ENCODE measurements at regions not wholly inside any gene's neighbourhood (a gene's known extent, or its start where the extent isn't known, plus 50 kb on each side); places are given as distances from the start of the nearest gene placed in this dataset.
"Not testable (repeated sequence)": the region's sequence is repeated elsewhere in the genome, so short reads cannot be mapped to it uniquely, and the experiment has no call there.

DNA sequence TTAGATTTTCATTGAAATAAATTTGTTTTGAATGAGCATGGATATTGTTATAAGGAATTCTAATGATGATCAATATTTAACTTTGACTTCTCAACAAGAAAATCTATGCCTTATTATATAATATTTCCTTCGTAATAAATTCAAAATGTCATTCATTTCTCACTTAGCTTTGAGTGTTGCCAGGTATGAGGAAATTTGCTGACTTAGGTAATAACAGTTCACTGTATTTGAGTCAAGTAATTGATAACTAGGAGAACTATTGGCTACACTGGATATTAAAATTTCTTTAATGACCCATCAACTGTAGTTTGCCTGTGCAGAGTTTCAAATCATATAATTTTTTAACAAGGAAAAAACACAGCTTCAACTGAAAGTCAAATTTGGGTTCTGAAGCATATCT lies 746.6 kb downstream of the SLITRK5 start:
- no peak for DNase-seq (ENCODE audit: low read depth)

DNA sequence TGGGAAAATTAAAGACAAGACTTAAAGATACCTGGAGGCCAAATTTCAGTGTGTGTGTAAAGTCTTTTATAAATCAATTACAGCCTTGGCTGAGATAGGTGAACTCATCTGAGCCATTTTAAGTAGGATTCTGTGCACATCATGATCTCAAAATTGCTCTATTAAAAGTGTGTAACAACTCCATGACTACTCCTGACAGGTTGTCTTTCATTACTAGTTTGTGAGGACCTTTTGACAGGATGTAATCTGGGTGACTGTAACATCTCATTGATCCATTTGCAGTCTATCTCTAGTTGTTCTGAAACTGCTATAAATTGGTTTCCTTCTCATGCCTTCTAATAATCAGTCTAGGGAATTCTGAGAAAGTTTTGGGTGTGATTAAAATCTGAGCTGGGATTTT lies 753.3 kb downstream of the SLITRK5 start:
- no peak for DNase-seq (ENCODE audit: low read depth)

- DNase-seq (ENCODE audit: low read depth), result no peak
These were observed 755.5 kb downstream of the SLITRK5 start for GRCh38 chr13:88426661-88427060.

DNA sequence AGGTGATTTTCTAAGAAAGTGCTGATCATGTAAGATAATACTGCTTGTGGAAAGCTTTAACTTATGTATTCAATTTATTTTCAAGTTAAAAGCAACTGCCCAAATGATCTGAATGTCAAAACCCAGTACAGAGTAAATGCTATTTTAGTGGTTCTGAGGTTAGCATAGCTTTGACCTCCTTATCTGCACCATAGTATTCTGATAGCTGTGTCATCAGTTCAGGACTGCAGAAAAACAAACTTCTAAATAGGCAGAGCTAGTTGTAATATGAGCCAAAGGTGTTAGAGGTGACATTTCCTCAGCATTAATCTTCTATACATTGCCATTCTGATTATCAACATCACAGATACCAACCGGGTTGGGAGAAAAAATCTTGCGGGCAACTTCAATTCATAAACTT lies 758.7 kb downstream of the SLITRK5 start:
- no peak for DNase-seq (ENCODE audit: low read depth)

DNA sequence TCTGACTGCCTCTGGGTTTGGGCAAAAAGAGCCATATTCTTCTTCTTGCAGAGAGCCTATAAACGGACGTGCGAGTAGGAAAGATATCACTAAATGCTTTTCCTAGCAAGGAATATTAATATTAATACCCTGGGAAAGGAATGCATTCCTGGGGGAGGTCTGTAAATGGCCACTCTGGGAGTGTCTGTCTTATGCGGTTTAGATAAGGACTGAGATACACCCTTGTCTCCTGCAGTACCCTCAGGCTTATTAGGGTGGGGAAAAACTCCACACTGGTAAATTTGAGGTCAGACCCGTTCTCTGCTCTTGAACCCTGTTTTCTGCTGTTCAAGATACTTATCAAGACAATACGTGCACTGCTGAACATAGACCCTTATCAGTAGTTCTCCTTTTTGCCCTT lies 763.8 kb downstream of the SLITRK5 start:
- no peak for DNase-seq (ENCODE audit: low read depth)

DNA sequence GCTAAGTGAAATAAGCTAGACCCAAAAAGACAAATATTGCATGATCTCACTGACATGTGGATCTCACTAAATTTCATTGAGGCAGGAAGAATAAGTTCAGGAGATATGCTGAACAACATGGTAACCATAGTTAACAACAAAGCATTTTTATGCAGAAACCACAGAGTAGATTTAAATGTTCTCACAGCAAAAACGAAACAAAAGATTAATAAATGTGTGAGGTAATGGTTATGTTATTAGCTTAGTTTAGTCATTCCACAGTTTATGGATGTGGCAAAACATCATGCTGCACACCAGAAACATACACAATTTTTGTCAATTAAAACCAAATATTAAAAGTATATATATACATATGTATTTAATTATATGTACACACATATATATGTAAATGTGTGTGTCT lies 765.8 kb downstream of the SLITRK5 start:
- DNase-seq (ENCODE audit: low read depth), result no peak

GRCh38 chr13:88450515-88450914 lies 779.3 kb downstream of the SLITRK5 start:
- DNase-seq (ENCODE audit: low read depth), result no peak

GRCh38 chr13:88456151-88456550 lies 785.0 kb downstream of the SLITRK5 start:
- no peak for DNase-seq (ENCODE audit: low read depth)

DNA sequence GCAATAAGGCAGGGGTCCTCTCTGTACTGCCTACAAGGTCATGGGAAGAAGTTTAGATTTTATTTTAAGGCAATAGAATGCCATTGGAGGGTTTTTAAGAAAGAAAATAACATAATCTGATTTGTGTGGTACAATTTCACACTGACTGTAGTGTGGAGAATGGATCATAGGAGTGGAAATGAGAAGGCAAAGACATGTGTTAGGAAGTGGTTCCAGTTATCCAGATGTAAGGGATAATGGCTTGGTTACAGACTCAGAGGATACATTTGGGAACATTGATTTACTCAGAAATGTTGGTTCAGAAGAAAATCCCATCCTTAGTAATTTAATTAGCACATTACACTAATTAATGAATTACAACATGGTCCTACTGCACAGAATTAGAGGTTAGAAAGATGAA lies 788.2 kb downstream of the SLITRK5 start:
- no peak for DNase-seq (ENCODE audit: low read depth)

DNA sequence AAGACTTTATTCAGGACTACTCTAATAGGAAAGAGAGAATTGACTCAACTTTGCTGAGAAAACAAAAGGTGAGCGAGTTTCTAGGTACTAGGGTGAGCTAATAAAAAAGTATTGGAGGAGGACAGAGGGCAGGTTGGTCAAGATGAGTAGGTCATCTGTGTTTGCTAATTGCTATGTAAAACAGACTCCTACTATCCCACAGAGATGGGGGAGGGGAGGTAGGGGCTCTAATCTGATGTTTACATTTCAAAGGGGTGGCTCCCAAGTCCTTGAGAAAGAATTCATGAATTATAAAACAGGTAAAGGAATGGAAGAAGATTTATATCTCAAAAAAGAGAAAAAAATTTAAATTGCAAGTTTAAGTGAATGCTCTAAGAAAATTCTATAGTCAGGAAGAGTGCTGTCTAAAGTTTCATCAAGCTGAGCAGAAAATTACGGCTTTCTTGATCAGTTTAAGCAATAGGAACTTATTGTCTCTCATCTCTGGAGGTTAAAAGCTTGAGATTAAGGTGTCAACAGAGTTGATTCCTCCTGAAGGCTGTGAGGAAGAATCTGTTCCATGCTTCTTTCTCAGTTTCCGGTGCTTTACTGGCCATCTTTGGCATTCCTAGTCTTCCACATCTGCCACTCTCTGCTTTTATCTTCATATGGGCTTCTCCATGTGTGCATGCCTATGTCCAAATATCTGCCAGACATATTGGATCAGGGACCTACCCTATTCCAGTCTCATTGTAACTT lies 790.3 kb downstream of the SLITRK5 start:
- no peak for DNase-seq (ENCODE audit: low read depth)

GRCh38 chr13:88464851-88465250 lies 793.7 kb downstream of the SLITRK5 start:
- no peak for DNase-seq (ENCODE audit: low read depth)

DNA sequence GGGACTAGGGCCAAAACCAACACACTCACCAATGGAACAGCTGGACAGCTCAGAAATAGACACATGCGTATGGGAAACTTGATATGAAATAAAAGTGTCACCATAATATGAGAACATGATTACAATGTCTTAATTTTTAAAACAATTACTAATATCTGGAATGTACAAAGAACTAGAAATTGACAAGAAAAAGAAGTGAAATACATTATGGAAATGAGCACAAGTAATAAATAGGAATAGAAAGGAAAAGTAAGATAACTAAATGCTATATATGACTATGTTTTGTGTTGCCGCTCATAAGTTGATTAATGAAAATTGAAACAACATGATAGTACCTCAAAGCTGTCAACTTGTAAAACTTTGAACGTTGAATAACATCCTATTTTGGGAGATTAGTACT lies 801.1 kb downstream of the SLITRK5 start:
- no peak for DNase-seq (ENCODE audit: low read depth)

GRCh38 chr13:88483202-88483601 lies 812.0 kb downstream of the SLITRK5 start:
- no peak for DNase-seq (ENCODE audit: low read depth)

GRCh38 chr13:88507909-88508308 lies 836.7 kb downstream of the SLITRK5 start:
- no peak for DNase-seq (ENCODE audit: low read depth)

DNA sequence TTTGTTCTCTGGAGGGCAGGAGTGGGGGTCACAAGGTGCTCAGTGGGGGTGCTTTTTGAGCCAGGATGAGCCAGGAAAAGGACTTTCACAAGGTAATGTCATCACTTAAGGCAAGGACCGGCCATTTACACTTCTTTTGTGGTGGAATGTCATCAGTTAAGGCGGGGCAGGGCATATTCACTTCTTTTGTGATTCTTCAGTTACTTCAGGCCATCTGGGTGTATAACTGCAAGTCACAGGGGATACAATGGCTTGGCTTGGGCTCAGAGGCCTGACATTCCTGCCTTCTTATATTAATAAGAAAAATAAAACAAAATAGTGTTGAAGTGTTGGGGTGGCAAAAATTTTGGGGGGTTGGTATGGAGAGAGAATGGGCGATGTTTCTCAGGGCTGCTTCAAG lies 841.8 kb downstream of the SLITRK5 start:
- DNase-seq (ENCODE audit: low read depth), result not testable (repeated sequence)

- DNase-seq (ENCODE audit: low read depth), result no peak
These were observed 855.1 kb downstream of the SLITRK5 start for GRCh38 chr13:88526186-88526852.

- DNase-seq (ENCODE audit: low read depth), result no peak
These were observed 855.7 kb downstream of the SLITRK5 start for GRCh38 chr13:88526853-88527215.

DNA sequence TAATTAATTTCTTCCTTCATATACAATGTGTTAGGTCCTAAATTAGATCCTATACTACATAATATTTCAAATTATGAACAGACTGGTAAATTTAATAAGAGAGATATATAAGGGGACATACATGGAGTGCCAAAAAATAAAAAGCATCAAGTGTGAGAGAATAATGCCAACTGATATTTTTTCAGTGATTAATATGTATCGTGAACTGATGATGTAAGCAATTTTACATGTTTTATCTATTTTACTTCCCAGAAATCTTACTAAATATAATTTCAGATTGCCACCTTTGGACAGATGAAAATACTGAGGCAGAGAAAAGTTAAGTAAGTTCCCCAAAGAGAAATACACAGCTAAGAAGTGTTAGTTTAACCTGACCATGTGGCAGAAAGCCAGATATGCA lies 870.8 kb downstream of the SLITRK5 start:
- no peak for DNase-seq (ENCODE audit: low read depth)

- no peak for DNase-seq (ENCODE audit: low read depth)
These were observed 873.7 kb downstream of the SLITRK5 start for GRCh38 chr13:88544836-88545235.

- DNase-seq (ENCODE audit: low read depth), result no peak
These were observed 881.8 kb downstream of the SLITRK5 start for GRCh38 chr13:88552966-88553365.

GRCh38 chr13:88565566-88565965 lies 894.4 kb downstream of the SLITRK5 start:
- DNase-seq (ENCODE audit: low read depth), result no peak

GRCh38 chr13:88585861-88586260 lies 914.7 kb downstream of the SLITRK5 start:
- DNase-seq (ENCODE audit: low read depth), result no peak

GRCh38 chr13:88586263-88586662 lies 915.1 kb downstream of the SLITRK5 start:
- no peak for DNase-seq (ENCODE audit: low read depth)

DNA sequence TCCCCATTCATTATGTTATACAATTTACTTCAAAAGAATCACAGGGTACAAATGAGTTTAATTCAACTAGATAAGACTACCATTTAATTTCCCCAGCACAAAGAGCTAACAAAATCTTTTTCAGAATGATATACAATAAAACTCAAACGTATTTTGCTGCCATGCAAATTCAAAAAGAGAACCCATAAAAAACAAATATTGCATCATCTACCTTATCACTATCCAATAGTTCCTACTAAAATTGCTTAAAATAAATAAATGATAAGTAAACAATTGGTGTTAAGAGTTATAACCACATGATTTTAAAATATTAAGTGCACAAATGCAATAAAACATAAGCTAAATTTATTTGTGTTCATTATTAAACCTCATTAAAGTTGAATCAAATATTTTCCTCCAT lies 919.4 kb downstream of the SLITRK5 start:
- no peak for DNase-seq (ENCODE audit: low read depth)

All from RPMI7951 (cell line).